Adrenal gland (tissue), 9 donors: ENCODE measurements at regions not wholly inside any gene's neighbourhood (a gene's known extent, or its start where the extent isn't known, plus 50 kb on each side); places are given as distances from the start of the nearest gene placed in this dataset.
A peak's percentile ranks its signal among the peaks of the same experiment; 100 is the strongest.

Source experiments
- DNase-seq, 7 donors: peaks; one replicate each; pipeline ENCODE4 v3.0.0-alpha.2; 2019 to 2020
- H3K27ac ChIP-seq, 5 donors: fragments of 200-600 bp; sonication (generic) in 4 of 5; 1 replicate in 3 of 5; 2 replicates in 2 of 5; pipeline versions ENCODE4 v1.5.1 to v1.8.0; 2016 to 2020; ENCODE audit warnings: mild to moderate bottlenecking in 1 of 5
- H3K27me3 ChIP-seq: fragments of 200-600 bp; 2 replicates; pipeline ENCODE4 v1.8.0; 2021
- H3K36me3 ChIP-seq, 2 donors: fragments of 200-600 bp; replicated peaks in 1 of 2; 1 replicate in 1 of 2; 2 replicates in 1 of 2; pipeline versions ENCODE4 v1.5.1 to v1.8.0; 2018 to 2022
- H3K4me1 ChIP-seq, 2 donors: fragments of 200-600 bp; replicated peaks in 1 of 2; 1 replicate in 1 of 2; 2 replicates in 1 of 2; pipeline versions ENCODE4 v1.5.1 to v1.8.0; 2018 to 2021
- H3K4me3 ChIP-seq, 4 donors: fragments of 200-600 bp; sonication (generic) in 3 of 4; one replicate each; pipeline ENCODE4 v1.5.1; 2016 to 2018
- H3K9me3 ChIP-seq, 3 donors: fragments of 200-600 bp; sonication (generic) in 1 of 3; replicated peaks in 1 of 3; 1 replicate in 2 of 3; 2 replicates in 1 of 3; pipeline versions ENCODE4 v1.5.1 to v1.8.0; 2016 to 2021
- POLR2A ChIP-seq, 2 donors: fragments of 450-650 bp; IDR thresholded peaks; one replicate each; pipeline ENCODE4 v1.6.1; 2017; ENCODE audit warnings: antibody characterized with exemption in 2 of 2, mild to moderate bottlenecking in 2 of 2, moderate library complexity in 1 of 2
- WGBS, 4 donors: extraction: QIAGEN DNeasy Blood & Tissue Kit in 2 of 4; methylation state at CpG; one replicate each; pipeline versions ENCODE4 v1.1.5 to v1.1.7; 2013 to 2017; 5-methylcytosine and 5-hydroxymethylcytosine counted together
- intact Hi-C, 2 donors: fragments of 100-400 bp; cut with DNase I; formaldehyde crosslinking; loops; one replicate each; pipeline versions ENCODE4 v1.14.1 to v1.15.0; 2022 to 2023
- TF ChIP-seq, protein P1 (sequence below), 6 experiments: fragments of 450-650 bp in 4 of 6; fragments of 200-600 bp in 2 of 6; sonication (generic) in 1 of 6; IDR thresholded peaks; 1 replicate in 5 of 6; 2 replicates in 1 of 6; pipeline versions ENCODE4 v1.5.1 to v1.8.0; 2016 to 2021; ENCODE audit warnings: antibody characterized with exemption in 6 of 6, mild to moderate bottlenecking in 2 of 6, moderate library complexity in 1 of 6
- donor health status: healthy with polysubstance abuse.
- donor health status: Bipolar disorder and iron deficiency.
- donor health status: DM: yes; HTN: yes; CAD: no.
- donor health status: DM: no; HTN: no; CAD: no.
- donor health status: DM: no; HTN: no; CAD: no.

GRCh38 chrX:69038188-69038587 lies 127.1 kb downstream of the PJA1 start:
- Histone ChIP-seq H3K4me3 (no peak overlapping the region), H3K9me3 (no peaks in the 10 kb centered on the region), H3K36me3 (no peaks in the 10 kb centered on the region), H3K27ac (no peak overlapping the region), H3K4me1 (no peaks in the 10 kb centered on the region), H3K27me3 (peaks cover 4% of the 10 kb centered on the region)
- WGBS, 4 donors, result 59 to 93% (median 77%) methylated on average over 6 of the region's 6 CpGs
- TF ChIP-seq, protein P1, sequence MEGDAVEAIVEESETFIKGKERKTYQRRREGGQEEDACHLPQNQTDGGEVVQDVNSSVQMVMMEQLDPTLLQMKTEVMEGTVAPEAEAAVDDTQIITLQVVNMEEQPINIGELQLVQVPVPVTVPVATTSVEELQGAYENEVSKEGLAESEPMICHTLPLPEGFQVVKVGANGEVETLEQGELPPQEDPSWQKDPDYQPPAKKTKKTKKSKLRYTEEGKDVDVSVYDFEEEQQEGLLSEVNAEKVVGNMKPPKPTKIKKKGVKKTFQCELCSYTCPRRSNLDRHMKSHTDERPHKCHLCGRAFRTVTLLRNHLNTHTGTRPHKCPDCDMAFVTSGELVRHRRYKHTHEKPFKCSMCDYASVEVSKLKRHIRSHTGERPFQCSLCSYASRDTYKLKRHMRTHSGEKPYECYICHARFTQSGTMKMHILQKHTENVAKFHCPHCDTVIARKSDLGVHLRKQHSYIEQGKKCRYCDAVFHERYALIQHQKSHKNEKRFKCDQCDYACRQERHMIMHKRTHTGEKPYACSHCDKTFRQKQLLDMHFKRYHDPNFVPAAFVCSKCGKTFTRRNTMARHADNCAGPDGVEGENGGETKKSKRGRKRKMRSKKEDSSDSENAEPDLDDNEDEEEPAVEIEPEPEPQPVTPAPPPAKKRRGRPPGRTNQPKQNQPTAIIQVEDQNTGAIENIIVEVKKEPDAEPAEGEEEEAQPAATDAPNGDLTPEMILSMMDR (IDR thresholded peaks at IDR 0.05), result no peak
- no peak for TF ChIP-seq POLR2A (IDR thresholded peaks at IDR 0.05)
- DNase-seq, result peak in 1 of 7 donors; percentile 2
- intact Hi-C loops, result no loop called here

DNA sequence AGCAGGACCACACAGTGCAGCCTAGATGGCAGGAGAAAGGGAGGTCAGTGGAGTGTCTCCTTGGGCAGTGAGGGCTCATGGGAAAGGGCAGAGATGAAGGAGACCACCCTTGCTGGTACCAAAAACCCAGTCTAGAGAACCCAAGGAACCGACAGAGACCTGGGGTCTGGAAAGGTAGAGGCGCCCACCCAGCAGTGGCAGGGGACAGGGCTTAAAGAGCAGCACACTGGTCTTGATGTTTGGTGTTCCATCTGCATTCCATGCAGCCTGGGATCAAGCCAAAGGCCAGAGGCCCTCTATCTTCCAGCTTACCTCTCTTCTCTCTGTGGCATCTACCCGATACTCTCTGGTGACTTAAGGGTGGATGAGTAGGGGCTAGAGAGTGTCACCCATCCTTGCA lies 127.5 kb downstream of the PJA1 start:
- Histone ChIP-seq H3K4me3 (no peak overlapping the region), H3K27ac (no peak overlapping the region), H3K9me3 (no peaks in the 10 kb centered on the region), H3K27me3 (peaks cover 4% of the 10 kb centered on the region), H3K4me1 (no peaks in the 10 kb centered on the region), H3K36me3 (no peaks in the 10 kb centered on the region)
- 79 to 100% (median 86%) methylated on average over 3 of the region's 3 CpGs for WGBS, 4 donors
- TF ChIP-seq, protein P1 (IDR thresholded peaks at IDR 0.05), result no peak
- TF ChIP-seq POLR2A (IDR thresholded peaks at IDR 0.05), result no peak
- no peak for DNase-seq
- intact Hi-C loops, result no loop called here

DNA sequence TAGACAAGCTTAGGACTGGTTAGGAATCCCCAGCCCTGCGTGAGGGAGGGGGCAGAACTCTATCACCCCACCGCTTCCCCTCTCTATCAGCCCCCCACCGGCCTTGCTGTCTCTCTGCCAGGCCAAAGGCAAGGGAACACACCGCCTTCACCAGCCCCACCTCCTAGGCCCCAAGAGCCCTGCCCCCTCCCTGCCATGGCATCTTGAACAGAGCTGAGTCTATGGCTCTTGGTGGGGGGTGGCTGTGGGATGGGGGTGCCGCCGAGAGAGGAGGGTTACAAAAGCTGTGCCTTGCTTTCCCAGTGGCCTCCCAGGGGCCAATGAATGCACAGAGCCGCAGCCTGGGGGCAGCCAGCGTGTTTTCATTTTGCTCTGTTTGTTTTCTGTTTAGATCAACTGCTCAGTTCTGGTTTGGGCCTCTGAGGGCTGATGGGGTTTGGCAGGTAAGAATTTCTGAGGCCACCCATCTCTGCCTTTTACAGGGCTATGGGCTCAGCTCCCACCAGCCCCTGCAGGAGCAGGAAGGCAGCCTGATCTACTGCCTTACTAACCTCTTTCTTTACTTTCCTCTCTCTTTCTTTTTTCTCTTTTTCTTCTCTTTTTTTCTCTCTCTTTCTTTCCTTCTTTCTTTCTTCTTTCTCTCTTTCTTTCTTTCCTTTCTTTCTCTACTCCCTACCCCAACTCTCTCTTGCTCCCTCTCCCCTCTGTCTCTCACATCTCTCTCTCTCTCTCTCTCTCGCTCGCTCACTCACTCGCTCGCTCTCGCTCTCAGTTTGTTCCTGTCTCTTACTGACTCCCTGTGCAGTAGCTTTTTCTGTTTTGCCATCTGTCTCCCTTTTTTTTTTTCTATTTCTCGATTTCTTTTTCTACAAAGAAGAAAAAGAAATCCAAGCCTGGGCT lies 128.3 kb downstream of the PJA1 start:
- intact Hi-C loops, result no loop called here

GRCh38 chrX:69034451-69034850 lies 130.8 kb downstream of the PJA1 start:
- peak in 1 of 7 donors; percentile 2 for DNase-seq
- Histone ChIP-seq H3K27ac (no peak overlapping the region), H3K36me3 (no peaks in the 10 kb centered on the region), H3K4me1 (no peaks in the 10 kb centered on the region), H3K4me3 (no peak overlapping the region), H3K9me3 (no peaks in the 10 kb centered on the region), H3K27me3 (peaks cover 9% of the 10 kb centered on the region)
- TF ChIP-seq, protein P1 (IDR thresholded peaks at IDR 0.05), result no peak
- TF ChIP-seq POLR2A (IDR thresholded peaks at IDR 0.05), result no peak
- intact Hi-C loops, result no loop called here
- 84 to 95% (median 89%) methylated on average over 3 to 6 of the region's 6 CpGs for WGBS, 4 donors

More for the DNA sequence above, 128.3 kb downstream of the PJA1 start:
- no peak for TF ChIP-seq POLR2A (IDR thresholded peaks at IDR 0.05)
- TF ChIP-seq, protein P1 (IDR thresholded peaks at IDR 0.05), result no peak
- WGBS, 4 donors, result 71 to 97% (median 87%) methylated on average over 10 to 14 of the region's 14 CpGs
- peaks cover 9% of the 10 kb centered on the region for H3K27me3 ChIP-seq
- DNase-seq, result peak in 1 of 7 donors; percentile 9
- no peak overlapping the region for H3K27ac ChIP-seq
- no peaks in the 10 kb centered on the region for H3K4me1 ChIP-seq
- H3K9me3 ChIP-seq, result no peaks in the 10 kb centered on the region
- no peaks in the 10 kb centered on the region for H3K36me3 ChIP-seq
- H3K4me3 ChIP-seq, result no peak overlapping the region
